Activated CD4-positive, alpha-beta T cell treated with anti-CD3 and anti-CD28 coated beads for 36 hours (primary cell): ENCODE measurements at regions not wholly inside any gene's neighbourhood (a gene's known extent, or its start where the extent isn't known, plus 50 kb on each side); places are given as distances from the start of the nearest gene placed in this dataset.

Experiments
- ATAC-seq: fragments of 200-7000 bp; cut with Tn5 transposase; one replicate; pipeline ENCODE4 v1.10.0; 2021; ENCODE audit warnings: mild to moderate bottlenecking, moderate library complexity
- CTCF ChIA-PET: fragments of 350-600 bp; sonication (Branson Sonifier 250); formaldehyde crosslinking; loops from one replicate; lab custom pipeline; 2021; ENCODE audit warnings: antibody characterized with exemption; lab: Charles Lee
- POLR2A ChIA-PET: fragments of 350-600 bp; sonication (Branson Sonifier 250); formaldehyde crosslinking; loops from one replicate; lab custom pipeline; 2021; ENCODE audit warnings: antibody characterized with exemption, inconsistent platforms; lab: Charles Lee
- DNase-seq: peaks from one replicate; pipeline ENCODE4 v3.0.0-alpha.2; 2020
- H3K27ac Mint-ChIP-seq: one replicate; pipeline ENCODE4 v1.8.0; 2021; ENCODE audit warnings: mixed read lengths
- H3K27me3 Mint-ChIP-seq: one replicate; pipeline ENCODE4 v1.8.0; 2021; ENCODE audit warnings: mixed read lengths
- H3K36me3 Mint-ChIP-seq: one replicate; pipeline ENCODE4 v1.8.0; 2021; ENCODE audit warnings: low read depth, mixed read lengths
- H3K4me1 Mint-ChIP-seq: one replicate; pipeline ENCODE4 v1.8.0; 2021; ENCODE audit warnings: mixed read lengths
- H3K4me3 Mint-ChIP-seq: one replicate; pipeline ENCODE4 v1.8.0; 2021; ENCODE audit warnings: mild to moderate bottlenecking, moderate library complexity, mixed read lengths
- H3K9me3 Mint-ChIP-seq: one replicate; pipeline ENCODE4 v1.8.0; 2021; ENCODE audit warnings: low read depth, mixed read lengths
- intact Hi-C, 2 experiments: fragments of 100-400 bp; cut with DNase I in 1 of 2; cut with micrococcal nuclease in 1 of 2; formaldehyde crosslinking; loops; one replicate each; pipeline versions ENCODE4 v1.14.2 to v1.15.1; 2022 to 2024; cut with DNase I, micrococcal nuclease

DNA sequence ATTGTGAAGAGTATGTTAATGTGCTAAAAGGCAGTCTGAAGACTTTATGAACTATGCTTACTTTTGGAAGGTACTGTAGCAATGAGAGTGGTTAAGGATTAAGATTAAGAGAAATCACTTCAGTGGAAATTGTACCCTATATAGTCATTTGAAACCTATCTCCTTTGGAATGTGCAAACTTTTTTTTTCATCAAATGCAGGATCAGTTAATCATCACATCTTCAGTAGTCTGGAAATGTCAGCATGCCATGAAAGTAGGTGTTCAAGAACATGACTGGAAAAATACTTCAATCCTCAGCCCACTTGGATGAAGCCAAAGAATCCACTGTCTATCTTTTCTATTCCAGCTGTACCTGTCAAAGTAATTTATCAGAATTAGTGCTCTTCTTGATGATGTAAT is 157.8 kb upstream of the TMEM161B start:
- no peaks in the 10 kb centered on the region for H3K9me3 Mint-ChIP-seq
- CTCF ChIA-PET: no interaction called here
- no peaks in the 10 kb centered on the region for H3K4me1 Mint-ChIP-seq
- ATAC-seq (no peak), DNase-seq (no peak)
- peaks cover 2% of the 10 kb centered on the region for H3K27me3 Mint-ChIP-seq
- H3K27ac Mint-ChIP-seq: no peak overlapping the region
- intact Hi-C loops: no loop called here
- H3K36me3 Mint-ChIP-seq: no peaks in the 10 kb centered on the region
- H3K4me3 Mint-ChIP-seq: no peak overlapping the region
- POLR2A ChIA-PET: no interaction called here

DNA sequence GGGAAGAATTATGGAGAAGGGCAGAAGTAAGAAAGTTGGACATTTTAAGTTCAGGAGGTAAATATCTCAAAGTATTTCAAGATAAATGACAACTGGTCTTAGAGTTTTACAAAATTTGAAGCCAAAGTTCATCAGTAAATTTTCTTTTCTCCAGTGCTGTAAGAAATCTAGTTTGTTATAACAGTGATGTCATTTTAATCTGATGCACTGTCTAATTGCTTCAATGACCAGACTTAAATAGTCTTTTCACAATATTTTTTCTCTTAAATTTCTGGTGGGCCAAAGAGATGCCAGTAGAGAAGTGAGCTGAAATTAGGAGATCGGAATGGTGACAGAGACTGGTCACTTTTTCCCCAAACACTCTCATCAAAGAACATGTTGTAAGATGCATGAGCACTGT is 156.5 kb upstream of the TMEM161B start:
- intact Hi-C loops: no loop called here
- DNase-seq (no peak), ATAC-seq (no peak)
- ChIA-PET POLR2A (no interaction called here), CTCF (no interaction called here)
- Mint-ChIP-seq H3K27ac (no peak overlapping the region), H3K9me3 (no peaks in the 10 kb centered on the region), H3K36me3 (no peaks in the 10 kb centered on the region), H3K4me3 (no peak overlapping the region), H3K27me3 (no peaks in the 10 kb centered on the region), H3K4me1 (no peaks in the 10 kb centered on the region)

DNA sequence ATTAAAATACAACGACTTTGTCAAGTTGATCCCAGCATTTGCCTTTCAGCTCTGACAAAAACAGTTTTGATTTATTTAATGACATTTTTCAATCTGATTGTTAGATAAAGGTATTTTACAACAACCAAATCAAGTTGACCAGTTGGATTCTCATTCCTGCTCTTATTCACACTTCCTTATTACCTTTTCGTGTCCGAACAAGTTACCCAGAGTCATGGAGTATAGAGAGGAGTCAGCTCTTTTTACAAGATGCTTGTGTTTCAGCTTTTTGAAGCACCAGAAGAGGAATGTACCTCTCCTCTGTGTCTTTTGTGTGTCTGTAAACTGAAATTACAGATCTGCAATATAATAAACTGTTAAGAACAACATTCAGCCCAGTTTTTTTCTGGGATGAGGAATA is 151.3 kb upstream of the TMEM161B start:
- Mint-ChIP-seq H3K4me3 (no peak overlapping the region), H3K27me3 (peaks cover 2% of the 10 kb centered on the region), H3K4me1 (no peaks in the 10 kb centered on the region), H3K36me3 (no peaks in the 10 kb centered on the region), H3K27ac (no peak overlapping the region), H3K9me3 (no peaks in the 10 kb centered on the region)
- intact Hi-C loops: no loop called here
- no peak for DNase-seq
- ChIA-PET CTCF (no interaction called here), POLR2A (no interaction called here)
- no peak for ATAC-seq

DNA sequence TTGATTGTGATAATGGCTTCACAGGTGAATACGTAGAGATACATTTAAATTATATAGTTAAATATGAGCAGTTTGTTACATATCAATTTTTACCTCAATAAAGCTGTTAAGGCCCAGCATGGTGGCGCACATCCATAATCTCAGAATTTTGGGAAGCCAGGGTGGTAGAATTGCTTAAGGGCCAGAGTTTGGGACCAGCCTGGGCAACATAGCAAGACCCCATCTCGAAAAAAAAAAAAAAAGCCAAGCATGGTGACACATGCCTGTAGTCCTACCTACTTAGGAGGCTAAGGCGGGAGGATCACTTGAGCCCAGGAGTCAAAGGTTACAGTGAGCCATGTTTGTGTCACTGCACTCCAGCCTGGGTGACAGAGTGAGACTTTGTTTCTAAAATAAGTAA is 138.7 kb upstream of the TMEM161B start:
- peaks cover 4% of the 10 kb centered on the region for H3K27me3 Mint-ChIP-seq
- no peak overlapping the region for H3K4me3 Mint-ChIP-seq
- no peaks in the 10 kb centered on the region for H3K36me3 Mint-ChIP-seq
- intact Hi-C loops: no loop called here
- CTCF ChIA-PET: no interaction called here
- no peak overlapping the region for H3K27ac Mint-ChIP-seq
- ATAC-seq: no peak
- no peak for DNase-seq
- no peaks in the 10 kb centered on the region for H3K4me1 Mint-ChIP-seq
- POLR2A ChIA-PET: no interaction called here
- H3K9me3 Mint-ChIP-seq: no peaks in the 10 kb centered on the region

DNA sequence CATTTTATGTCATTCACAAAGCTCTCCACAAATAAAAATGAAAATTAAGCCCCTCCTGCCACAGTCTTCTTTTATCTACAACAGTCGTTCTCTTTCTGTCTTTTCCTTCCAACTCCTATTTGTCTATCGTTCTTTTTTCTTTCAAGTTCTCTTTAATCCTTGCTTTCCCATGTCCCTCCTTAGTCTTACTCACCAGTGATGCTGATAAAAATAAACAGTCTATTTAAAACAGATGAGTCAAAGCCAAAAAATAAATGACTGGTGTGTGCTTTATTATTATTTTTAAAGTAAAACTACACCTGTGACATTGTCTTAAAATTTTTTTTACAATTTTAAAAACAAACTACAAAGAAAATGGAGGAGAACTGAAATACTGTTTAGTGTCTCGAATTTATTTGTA is 137.1 kb upstream of the TMEM161B start:
- no peak for ATAC-seq

DNA sequence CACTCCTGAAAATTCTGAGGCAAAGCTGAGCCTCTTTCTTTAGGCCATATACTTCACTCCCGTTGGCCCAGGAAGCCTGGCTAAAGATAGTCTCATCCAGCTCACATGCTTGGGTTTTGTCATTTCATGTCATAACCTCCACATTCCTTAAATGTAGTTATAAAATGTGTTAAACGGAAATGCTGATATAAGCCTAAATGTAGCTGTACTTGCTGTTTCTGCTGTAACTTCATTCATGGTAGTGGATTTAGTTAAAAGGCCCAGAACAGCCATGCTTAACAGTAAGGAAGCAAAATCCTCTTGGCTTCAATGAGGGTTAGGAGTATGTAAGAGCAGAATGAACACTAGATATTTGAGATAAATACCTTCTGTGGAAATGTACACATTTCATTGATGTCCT is 135.8 kb upstream of the TMEM161B start:
- no peaks in the 10 kb centered on the region for H3K4me1 Mint-ChIP-seq
- intact Hi-C loops: no loop called here
- H3K27ac Mint-ChIP-seq: no peak overlapping the region
- POLR2A ChIA-PET: no interaction called here
- peaks cover 7% of the 10 kb centered on the region for H3K27me3 Mint-ChIP-seq
- CTCF ChIA-PET: no interaction called here
- ATAC-seq: no peak
- no peak for DNase-seq
- no peaks in the 10 kb centered on the region for H3K36me3 Mint-ChIP-seq
- H3K9me3 Mint-ChIP-seq: no peaks in the 10 kb centered on the region
- no peak overlapping the region for H3K4me3 Mint-ChIP-seq

More for the DNA sequence above, 137.1 kb upstream of the TMEM161B start:
- no peak for DNase-seq
- Mint-ChIP-seq H3K27ac (no peak overlapping the region), H3K9me3 (no peaks in the 10 kb centered on the region), H3K4me3 (no peak overlapping the region), H3K4me1 (no peaks in the 10 kb centered on the region), H3K27me3 (peaks cover 7% of the 10 kb centered on the region), H3K36me3 (no peaks in the 10 kb centered on the region)
- POLR2A ChIA-PET: no interaction called here
- intact Hi-C loops: no loop called here
- CTCF ChIA-PET: interaction anchor here (0.6 kb wide), 1 partner anchor 56 kb away, joined by 3 read pairs; no protein-coding TSS in a partner anchor

DNA sequence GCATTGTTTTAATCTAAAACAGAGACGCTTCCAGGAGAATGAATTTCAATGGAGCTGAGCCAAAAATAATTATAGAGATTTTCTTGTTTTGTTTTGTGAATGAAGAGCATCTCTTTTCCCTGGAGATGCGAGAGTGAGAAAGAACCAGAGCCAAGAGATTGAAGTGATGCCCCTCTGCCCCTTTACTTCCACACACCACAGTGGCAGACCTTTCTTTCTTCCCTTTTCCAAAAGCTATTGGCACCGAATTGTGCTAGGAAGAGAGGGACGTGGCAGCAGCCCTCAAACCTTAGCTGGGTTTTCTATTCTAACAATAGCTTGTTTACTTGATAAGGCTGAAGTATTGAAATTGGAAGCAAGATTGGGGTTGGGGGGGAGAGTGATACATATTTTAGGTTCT is 133.0 kb upstream of the TMEM161B start:
- POLR2A ChIA-PET: no interaction called here
- Mint-ChIP-seq H3K36me3 (no peaks in the 10 kb centered on the region), H3K27ac (no peak overlapping the region), H3K9me3 (no peaks in the 10 kb centered on the region), H3K4me3 (no peak overlapping the region), H3K4me1 (no peaks in the 10 kb centered on the region), H3K27me3 (peaks cover 15% of the 10 kb centered on the region)
- ATAC-seq (no peak), DNase-seq (no peak)
- CTCF ChIA-PET: interaction anchor here (0.7 kb wide), 1 partner anchor 505 kb away, joined by 3 read pairs; no protein-coding TSS in a partner anchor
- intact Hi-C loops: no loop called here

DNA sequence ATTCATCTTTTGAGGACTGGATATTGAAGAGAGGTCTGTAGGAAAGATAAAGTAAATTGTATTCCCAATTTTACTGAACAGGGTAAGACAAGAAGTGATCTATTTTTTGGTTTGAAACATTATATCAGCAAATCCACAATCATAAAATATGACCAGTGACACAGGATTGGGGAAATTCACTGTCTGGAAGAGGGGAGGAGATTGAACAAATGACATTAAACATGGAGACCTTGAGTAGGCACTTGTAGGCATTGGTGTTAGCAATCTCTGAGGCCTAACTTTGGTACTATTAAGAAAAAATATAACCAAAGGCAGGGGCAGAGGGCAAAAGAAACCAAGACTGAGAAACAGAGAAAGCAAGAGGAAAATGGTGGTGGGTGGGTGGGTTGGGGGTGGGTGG is 132.6 kb upstream of the TMEM161B start:
- ATAC-seq: no peak
- Mint-ChIP-seq H3K4me1 (no peaks in the 10 kb centered on the region), H3K27ac (no peak overlapping the region), H3K9me3 (no peaks in the 10 kb centered on the region), H3K27me3 (peaks cover 20% of the 10 kb centered on the region), H3K36me3 (no peaks in the 10 kb centered on the region), H3K4me3 (no peak overlapping the region)
- POLR2A ChIA-PET: no interaction called here
- intact Hi-C loops: no loop called here
- CTCF ChIA-PET: no interaction called here
- no peak for DNase-seq

DNA sequence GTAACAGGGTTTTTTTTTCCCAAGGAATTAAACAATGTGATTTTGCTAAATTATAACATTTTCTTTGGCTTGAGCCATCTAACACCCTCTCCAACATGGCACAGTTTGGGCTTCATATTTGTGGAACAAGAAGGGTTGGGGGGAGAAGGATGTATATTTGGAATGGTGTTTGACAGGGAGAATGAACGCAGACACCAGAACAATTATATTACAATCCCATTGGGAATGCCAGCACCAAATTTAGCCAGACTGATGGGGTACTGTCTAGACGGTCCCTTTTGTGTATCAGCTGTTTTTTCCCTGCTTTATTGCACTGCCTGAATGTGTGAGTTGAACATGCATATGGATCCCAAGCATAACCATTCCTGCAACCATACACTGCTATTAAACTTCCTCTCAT is 130.9 kb upstream of the TMEM161B start:
- Mint-ChIP-seq H3K4me3 (no peak overlapping the region), H3K36me3 (no peaks in the 10 kb centered on the region), H3K4me1 (no peaks in the 10 kb centered on the region), H3K9me3 (no peaks in the 10 kb centered on the region), H3K27me3 (peaks cover 21% of the 10 kb centered on the region), H3K27ac (no peak overlapping the region)
- DNase-seq (no peak), ATAC-seq (no peak)
- ChIA-PET POLR2A (no interaction called here), CTCF (no interaction called here)
- intact Hi-C loops: no loop called here

DNA sequence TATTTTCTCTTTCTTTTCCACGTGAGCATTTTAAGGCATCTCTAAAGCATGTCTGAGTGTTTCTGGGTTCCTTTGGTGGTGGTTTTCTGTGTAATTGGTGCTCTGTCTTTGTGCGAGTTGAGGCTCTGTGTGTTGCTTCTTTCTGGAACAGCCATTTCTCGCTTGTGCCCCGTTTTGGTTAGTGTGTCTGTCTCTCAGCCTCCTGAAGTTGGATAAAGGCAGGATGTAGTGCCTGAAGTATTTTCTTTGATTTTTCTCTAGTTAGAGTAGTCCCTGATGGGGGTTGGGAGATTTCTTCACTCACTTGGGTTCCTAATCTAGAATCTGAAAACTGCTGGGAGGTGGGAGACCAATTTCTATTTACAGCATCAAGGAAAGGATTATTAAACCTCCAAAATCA is 129.7 kb upstream of the TMEM161B start:
- POLR2A ChIA-PET: no interaction called here
- no peaks in the 10 kb centered on the region for H3K4me1 Mint-ChIP-seq
- DNase-seq (no peak), ATAC-seq (no peak)
- H3K36me3 Mint-ChIP-seq: no peaks in the 10 kb centered on the region
- intact Hi-C loops: no loop called here
- no peak overlapping the region for H3K27ac Mint-ChIP-seq
- peaks cover 23% of the 10 kb centered on the region for H3K27me3 Mint-ChIP-seq
- CTCF ChIA-PET: no interaction called here
- H3K9me3 Mint-ChIP-seq: no peaks in the 10 kb centered on the region
- H3K4me3 Mint-ChIP-seq: no peak overlapping the region

DNA sequence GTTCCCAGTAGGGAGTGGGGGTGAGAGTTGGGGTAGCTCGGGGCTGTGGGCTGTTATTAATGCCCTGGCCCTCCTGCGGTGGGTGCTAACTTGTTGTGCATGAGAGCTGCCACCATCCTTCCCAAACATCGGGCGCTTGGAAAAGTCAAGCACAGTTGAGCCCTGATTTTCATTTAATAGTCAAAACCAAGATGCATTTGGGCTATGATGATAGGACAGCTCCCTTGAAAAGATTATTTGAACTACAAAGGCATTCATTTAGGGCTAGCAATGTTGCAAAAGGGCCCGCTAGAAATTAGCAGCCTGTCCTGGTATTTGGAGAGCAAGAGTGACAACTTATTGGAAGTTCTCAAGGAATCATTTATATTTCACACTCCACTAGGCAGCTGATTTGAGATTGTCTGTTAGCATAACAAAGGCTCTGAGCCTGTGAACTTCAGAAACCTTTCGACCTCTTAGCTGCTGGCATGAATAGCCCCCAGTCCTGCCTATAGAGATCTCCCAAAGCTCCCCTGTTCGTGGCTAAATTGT is 128.2 kb upstream of the TMEM161B start:
- Mint-ChIP-seq H3K4me1 (no peaks in the 10 kb centered on the region), H3K27ac (no peak overlapping the region), H3K4me3 (no peak overlapping the region), H3K36me3 (no peaks in the 10 kb centered on the region), H3K9me3 (no peaks in the 10 kb centered on the region), H3K27me3 (peaks cover 23% of the 10 kb centered on the region)
- ChIA-PET CTCF (no interaction called here), POLR2A (no interaction called here)
- DNase-seq (no peak), ATAC-seq (no peak)
- intact Hi-C loops: no loop called here

DNA sequence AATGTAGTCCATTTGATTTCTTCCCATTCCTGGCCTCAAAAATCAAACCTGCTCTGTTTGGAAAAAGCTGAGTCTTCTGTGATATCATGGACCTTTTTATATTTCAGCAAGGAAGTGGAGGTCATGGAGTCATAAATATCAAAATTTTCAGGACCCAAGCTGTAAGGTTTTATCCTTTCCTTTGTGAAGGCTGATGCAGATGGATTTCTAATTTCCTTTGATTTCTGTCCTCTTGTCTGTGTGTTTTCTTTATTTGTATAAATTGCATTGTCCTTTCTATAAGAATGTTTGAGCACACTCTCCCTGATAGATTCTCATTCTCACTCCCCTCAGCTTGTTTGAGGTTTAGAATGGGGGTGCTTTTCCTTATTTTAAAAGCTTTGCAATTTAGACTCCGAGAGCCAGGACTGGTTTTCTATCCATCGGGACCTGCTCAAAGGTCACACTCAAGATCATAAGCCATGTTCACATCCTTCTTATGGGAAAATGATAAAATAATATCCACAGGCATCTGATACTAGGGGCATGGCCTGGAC is 127.4 kb upstream of the TMEM161B start:
- ChIA-PET POLR2A (no interaction called here), CTCF (interaction anchor here (0.7 kb wide), 1 partner anchor 9 kb away, joined by 4 read pairs; no protein-coding TSS in a partner anchor)
- Mint-ChIP-seq H3K4me3 (no peak overlapping the region), H3K27ac (no peak overlapping the region), H3K9me3 (no peaks in the 10 kb centered on the region), H3K27me3 (peaks cover 20% of the 10 kb centered on the region), H3K36me3 (no peaks in the 10 kb centered on the region), H3K4me1 (no peaks in the 10 kb centered on the region)
- DNase-seq: no peak
- ATAC-seq: no peak
- intact Hi-C loops: no loop called here
